CD14-positive monocyte (primary cell): ENCODE measurements at regions not wholly inside any gene's neighbourhood (a gene's known extent, or its start where the extent isn't known, plus 50 kb on each side); places are given as distances from the start of the nearest gene placed in this dataset.

ENCODE experiments used
- DNase-seq, 3 donors: peaks; one replicate each; pipeline ENCODE4 v3.0.0-alpha.2; 2011 to 2022
- H2AFZ ChIP-seq: 2 replicates; pipeline ENCODE4 v1.6.0; 2012; ENCODE audit warnings: mild to moderate bottlenecking, low read depth, low read length, inconsistent platforms; ENCODE audit not compliant: insufficient read depth, poor library complexity, severe bottlenecking
- H3K27ac ChIP-seq, 2 donors: 1 replicate in 1 of 2; 2 replicates in 1 of 2; pipeline ENCODE4 v1.5.1; 2012 to 2013; ENCODE audit warnings: low read length in 2 of 2, control low read depth in 1 of 2, inconsistent platforms in 1 of 2, low read depth in 1 of 2, mild to moderate bottlenecking in 1 of 2
- H3K27me3 ChIP-seq, 2 donors: one replicate each; pipeline versions ENCODE4 v1.6.0 to v1.6.1; 2011 to 2013; ENCODE audit warnings: low read length in 2 of 2; ENCODE audit not compliant: control insufficient read depth in 2 of 2, insufficient read depth in 2 of 2
- H3K36me3 ChIP-seq, 2 donors: replicated peaks in 1 of 2; 1 replicate in 1 of 2; 2 replicates in 1 of 2; pipeline versions ENCODE4 v1.5.1 to v1.6.1; 2012 to 2013; ENCODE audit warnings: low read length in 2 of 2, control low read depth in 1 of 2, inconsistent platforms in 1 of 2, mild to moderate bottlenecking in 1 of 2; ENCODE audit not compliant: insufficient read depth in 2 of 2, control insufficient read depth in 1 of 2
- H3K4me1 ChIP-seq, 2 donors: 1 replicate in 1 of 2; 2 replicates in 1 of 2; pipeline versions ENCODE4 v1.5.1 to v1.6.1; 2012 to 2013; ENCODE audit warnings: low read length in 2 of 2, control low read depth in 1 of 2, inconsistent platforms in 1 of 2, mild to moderate bottlenecking in 1 of 2, moderate library complexity in 1 of 2; ENCODE audit not compliant: insufficient read depth in 2 of 2, control insufficient read depth in 1 of 2
- H3K4me2 ChIP-seq: replicated peaks from 2 replicates; pipeline ENCODE3; 2012; ENCODE audit warnings: low read length, moderate library complexity, mild to moderate bottlenecking; ENCODE audit not compliant: poor library complexity, severe bottlenecking; ENCODE audit errors: extremely low read depth
- H3K4me3 ChIP-seq, 3 experiments: fragments of 200-600 bp in 1 of 3; sonication (generic) in 1 of 3; replicated peaks in 1 of 3; 1 replicate in 2 of 3; 2 replicates in 1 of 3; pipeline ENCODE4 v1.5.1; 2011 to 2013; ENCODE audit warnings: low read length in 3 of 3, mild to moderate bottlenecking in 3 of 3, control low read depth in 2 of 3, low read depth in 2 of 3, inconsistent platforms in 1 of 3, moderate library complexity in 1 of 3
- H3K79me2 ChIP-seq: 2 replicates; pipeline ENCODE4 v1.6.0; 2012; ENCODE audit warnings: mild to moderate bottlenecking, control low read depth, inconsistent platforms, low read length, moderate library complexity; ENCODE audit not compliant: insufficient read depth
- H3K9ac ChIP-seq: 2 replicates; pipeline ENCODE4 v1.6.0; 2017; ENCODE audit warnings: low read length, mild to moderate bottlenecking; ENCODE audit not compliant: insufficient read depth, poor library complexity, severe bottlenecking
- H3K9me3 ChIP-seq, 2 donors: replicated peaks in 1 of 2; 1 replicate in 1 of 2; 2 replicates in 1 of 2; pipeline versions ENCODE4 v1.5.1 to v1.6.1; 2012 to 2013; ENCODE audit warnings: low read length in 2 of 2, control low read depth in 1 of 2; ENCODE audit not compliant: control insufficient read depth in 1 of 2, insufficient read depth in 1 of 2
- H4K20me1 ChIP-seq: 2 replicates; pipeline ENCODE4 v1.6.0; 2012; ENCODE audit warnings: mild to moderate bottlenecking, low read length, control low read depth, moderate library complexity; ENCODE audit not compliant: insufficient read depth
- H3K27ac Mint-ChIP-seq, 7 donors: one replicate each; pipeline ENCODE4 v1.8.0; 2020; ENCODE audit warnings: mild to moderate bottlenecking in 7 of 7, mixed read lengths in 7 of 7, moderate library complexity in 6 of 7, inconsistent platforms in 2 of 7
- H3K27me3 Mint-ChIP-seq, 3 donors: one replicate each; pipeline ENCODE4 v1.8.0; 2021 to 2022; ENCODE audit warnings: low read depth in 3 of 3, mild to moderate bottlenecking in 3 of 3, mixed read lengths in 3 of 3, moderate library complexity in 3 of 3, inconsistent platforms in 1 of 3
- H3K36me3 Mint-ChIP-seq, 2 donors: one replicate each; pipeline ENCODE4 v1.8.0; 2020; ENCODE audit warnings: mixed read lengths in 2 of 2, inconsistent platforms in 1 of 2, mild to moderate bottlenecking in 1 of 2
- H3K4me1 Mint-ChIP-seq: one replicate; pipeline ENCODE4 v1.8.0; 2020; ENCODE audit warnings: mild to moderate bottlenecking, mixed read lengths
- H3K4me3 Mint-ChIP-seq, 2 donors: one replicate each; pipeline ENCODE4 v1.8.0; 2020; ENCODE audit warnings: mild to moderate bottlenecking in 2 of 2, mixed read lengths in 2 of 2, moderate library complexity in 1 of 2
- H3K9me3 Mint-ChIP-seq, 7 donors: one replicate each; pipeline ENCODE4 v1.8.0; 2020 to 2022; ENCODE audit warnings: mixed read lengths in 7 of 7, mild to moderate bottlenecking in 6 of 7, moderate library complexity in 6 of 7, inconsistent platforms in 2 of 7
- CTCF ChIP-seq: fragments of 200-600 bp; IDR thresholded peaks from one replicate; pipeline ENCODE4 v1.8.0; 2022; ENCODE audit warnings: antibody characterized with exemption, mild to moderate bottlenecking
- WGBS: methylation state at CpG from one replicate; pipeline ENCODE4 v1.1.5; 2013; ENCODE audit warnings: missing lambda C conversion rate; ENCODE audit not compliant: insufficient coverage; 5-methylcytosine and 5-hydroxymethylcytosine counted together
- intact Hi-C, 2 donors: fragments of 100-400 bp; cut with micrococcal nuclease; formaldehyde crosslinking; loops; one replicate each; pipeline versions ENCODE4 v1.15.0 to v1.15.1; 2023

GRCh38 chr7:18306696-18307095 lies 188.9 kb upstream of the HDAC9 start:
- Histone ChIP-seq H4K20me1 (peaks cover 94% of the 10 kb centered on the region), H3K9ac (no peak overlapping the region), H3K9me3 (no peaks in the 10 kb centered on the region), H2AFZ (no peak overlapping the region), H3K4me1 (peaks cover 25 to 31% of the 10 kb centered on the region in 2 donors), H3K4me2 (no peak overlapping the region), H3K36me3 (no peaks in the 10 kb centered on the region), H3K27me3 (no peaks in the 10 kb centered on the region), H3K27ac (no peak overlapping the region), H3K4me3 (no peak overlapping the region), H3K79me2 (peaks cover 100% of the 10 kb centered on the region)
- Mint-ChIP-seq H3K27ac (peak overlapping the region in 2 of 7 donors; percentile 43 to 74), H3K4me1 (peaks cover 47% of the 10 kb centered on the region), H3K9me3 (peaks cover 0 to 5% (median 2%) of the 10 kb centered on the region in 7 donors), H3K4me3 (no peak overlapping the region), H3K27me3 (peaks cover 0 to 2% (median 0%) of the 10 kb centered on the region in 3 donors), H3K36me3 (peaks cover 4 to 6% of the 10 kb centered on the region in 2 donors)
- TF ChIP-seq CTCF: no peak
- DNase-seq: no peak
- intact Hi-C loops: no loop called here
- WGBS: 100% methylated on average over 1 of the region's 2 CpGs

- WGBS: 0% methylated on average over 1 of the region's 5 CpGs
- intact Hi-C loops: no loop called here
- Mint-ChIP-seq H3K9me3 (peaks cover 0 to 3% (median 0%) of the 10 kb centered on the region in 7 donors), H3K27me3 (peaks cover 0 to 2% (median 0%) of the 10 kb centered on the region in 3 donors), H3K4me1 (peaks cover 41% of the 10 kb centered on the region), H3K4me3 (no peak overlapping the region), H3K36me3 (peaks cover 5 to 8% of the 10 kb centered on the region in 2 donors), H3K27ac (peak overlapping the region in 5 of 7 donors; percentile 2 to 72 (median 49))
- H3K4me2 ChIP-seq: no peak overlapping the region
- H4K20me1 ChIP-seq: peaks cover 92% of the 10 kb centered on the region
- no peaks in the 10 kb centered on the region for H3K36me3 ChIP-seq
- H3K27me3 ChIP-seq: no peaks in the 10 kb centered on the region
- no peaks in the 10 kb centered on the region for H3K9me3 ChIP-seq
- no peak overlapping the region for H2AFZ ChIP-seq
- TF ChIP-seq CTCF: no peak
- no peak overlapping the region for H3K9ac ChIP-seq
- DNase-seq: no peak
- H3K4me3 ChIP-seq: no peak overlapping the region
- H3K27ac ChIP-seq: peak overlapping the region in 1 of 2 donors; percentile 48
- H3K4me1 ChIP-seq: peaks cover 12 to 18% of the 10 kb centered on the region in 2 donors
- peaks cover 100% of the 10 kb centered on the region for H3K79me2 ChIP-seq
These were observed 186.6 kb upstream of the HDAC9 start for GRCh38 chr7:18308938-18309337.
